DOHH2 (cell line): ENCODE measurements at regions not wholly inside any gene's neighbourhood (a gene's known extent, or its start where the extent isn't known, plus 50 kb on each side); places are given as distances from the start of the nearest gene placed in this dataset.

Source experiments
- H3F3A ChIP-seq: fragments of 200-600 bp; sonication (generic), shearing (Covaris generic); 2 replicates; pipeline ENCODE4 v1.6.0; 2016; ENCODE audit warnings: antibody characterized with exemption, mild to moderate bottlenecking; ENCODE audit not compliant: control insufficient read depth, insufficient read depth
- H3K27ac ChIP-seq: fragments of 200-600 bp; sonication (generic); 2 replicates; pipeline ENCODE4 v1.5.1; 2014; ENCODE audit warnings: low read depth, mild to moderate bottlenecking, low read length, moderate library complexity
- H3K27me3 ChIP-seq: fragments of 200-600 bp; sonication (generic); 2 replicates; pipeline ENCODE4 v1.6.1; 2014; ENCODE audit warnings: mild to moderate bottlenecking, low read length, mixed read lengths; ENCODE audit not compliant: control insufficient read depth
- H3K36me3 ChIP-seq: fragments of 200-600 bp; sonication (generic); 2 replicates; pipeline ENCODE4 v1.6.1; 2014; ENCODE audit warnings: mild to moderate bottlenecking, low read length, moderate library complexity, mixed read lengths; ENCODE audit not compliant: control insufficient read depth
- H3K4me1 ChIP-seq: fragments of 200-600 bp; sonication (generic); 2 replicates; pipeline ENCODE4 v1.6.1; 2014; ENCODE audit warnings: mild to moderate bottlenecking, low read length, mixed read lengths; ENCODE audit not compliant: control insufficient read depth
- H3K4me2 ChIP-seq: fragments of 200-600 bp; sonication (generic); 2 replicates; pipeline ENCODE4 v1.6.0; 2014; ENCODE audit warnings: mild to moderate bottlenecking, low read length, moderate library complexity
- H3K4me3 ChIP-seq: fragments of 200-600 bp; sonication (generic); 2 replicates; pipeline ENCODE4 v1.5.1; 2014; ENCODE audit warnings: mild to moderate bottlenecking, low read length, mixed read lengths
- H3K79me2 ChIP-seq: fragments of 200-600 bp; sonication (generic); 2 replicates; pipeline ENCODE4 v1.6.1; 2014; ENCODE audit warnings: mild to moderate bottlenecking, low read length, mixed read lengths; ENCODE audit not compliant: control insufficient read depth
- H3K9me2 ChIP-seq: fragments of 200-600 bp; sonication (generic); replicated peaks from 2 replicates; pipeline ENCODE4 v1.6.1; 2014; ENCODE audit warnings: mild to moderate bottlenecking, low read length, mixed read lengths; ENCODE audit not compliant: control insufficient read depth
- H3K9me3 ChIP-seq: fragments of 200-600 bp; sonication (generic); 2 replicates; pipeline ENCODE4 v1.6.1; 2014; ENCODE audit warnings: antibody characterized with exemption, low read length, mixed read lengths; ENCODE audit not compliant: control insufficient read depth, insufficient read depth
- H4K20me1 ChIP-seq: fragments of 200-600 bp; sonication (generic); 2 replicates; pipeline ENCODE4 v1.6.0; 2014; ENCODE audit warnings: low read depth, mild to moderate bottlenecking, antibody characterized with exemption, low read length, moderate library complexity; ENCODE audit not compliant: control insufficient read depth, insufficient read depth
- EZH2phosphoT487 ChIP-seq: fragments of 200-600 bp; sonication (generic); IDR thresholded peaks from 2 replicates; pipeline ENCODE4 v1.6.1; 2017; ENCODE audit warnings: borderline replicate concordance, mild to moderate bottlenecking, antibody characterized with exemption, low read length, moderate library complexity, mixed read lengths
- TF ChIP-seq, protein P1 (sequence below): fragments of 200-600 bp; sonication (generic); IDR thresholded peaks from one replicate; pipeline ENCODE4 v1.5.1; 2014; ENCODE audit warnings: antibody characterized with exemption, mild to moderate bottlenecking, low read depth, low read length; ENCODE audit not compliant: poor library complexity, severe bottlenecking

DNA sequence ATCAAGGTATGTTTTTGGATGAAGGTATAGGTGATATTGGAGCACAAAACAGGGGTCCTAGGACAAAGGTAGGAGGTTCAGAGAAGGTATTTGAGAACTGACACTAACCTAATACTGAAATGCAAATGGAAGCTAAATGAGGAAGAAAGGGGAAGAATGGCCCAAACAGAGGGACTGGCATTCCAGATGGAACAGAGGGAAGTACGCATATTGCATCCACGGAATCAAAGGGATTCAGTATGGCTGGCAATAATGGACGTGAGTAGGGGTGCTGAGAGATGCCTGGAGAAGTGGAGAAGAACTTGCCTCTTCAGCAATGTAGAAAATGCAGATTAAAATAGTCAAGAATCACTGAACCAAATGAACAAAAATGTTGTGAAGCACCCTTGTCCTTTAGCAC, 283.5 kb upstream of the DACH1 start:
- no peaks in the 10 kb centered on the region for H3F3A ChIP-seq
- H3K4me2 ChIP-seq = no peak overlapping the region
- no peaks in the 10 kb centered on the region for H3K36me3 ChIP-seq
- no peaks in the 10 kb centered on the region for H3K9me3 ChIP-seq
- TF ChIP-seq, protein P1, sequence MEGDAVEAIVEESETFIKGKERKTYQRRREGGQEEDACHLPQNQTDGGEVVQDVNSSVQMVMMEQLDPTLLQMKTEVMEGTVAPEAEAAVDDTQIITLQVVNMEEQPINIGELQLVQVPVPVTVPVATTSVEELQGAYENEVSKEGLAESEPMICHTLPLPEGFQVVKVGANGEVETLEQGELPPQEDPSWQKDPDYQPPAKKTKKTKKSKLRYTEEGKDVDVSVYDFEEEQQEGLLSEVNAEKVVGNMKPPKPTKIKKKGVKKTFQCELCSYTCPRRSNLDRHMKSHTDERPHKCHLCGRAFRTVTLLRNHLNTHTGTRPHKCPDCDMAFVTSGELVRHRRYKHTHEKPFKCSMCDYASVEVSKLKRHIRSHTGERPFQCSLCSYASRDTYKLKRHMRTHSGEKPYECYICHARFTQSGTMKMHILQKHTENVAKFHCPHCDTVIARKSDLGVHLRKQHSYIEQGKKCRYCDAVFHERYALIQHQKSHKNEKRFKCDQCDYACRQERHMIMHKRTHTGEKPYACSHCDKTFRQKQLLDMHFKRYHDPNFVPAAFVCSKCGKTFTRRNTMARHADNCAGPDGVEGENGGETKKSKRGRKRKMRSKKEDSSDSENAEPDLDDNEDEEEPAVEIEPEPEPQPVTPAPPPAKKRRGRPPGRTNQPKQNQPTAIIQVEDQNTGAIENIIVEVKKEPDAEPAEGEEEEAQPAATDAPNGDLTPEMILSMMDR = no peak
- TF ChIP-seq EZH2phosphoT487 = no peak
- no peaks in the 10 kb centered on the region for H4K20me1 ChIP-seq
- H3K27me3 ChIP-seq = no peaks in the 10 kb centered on the region
- H3K27ac ChIP-seq = no peak overlapping the region
- H3K79me2 ChIP-seq = no peaks in the 10 kb centered on the region
- H3K4me1 ChIP-seq = no peaks in the 10 kb centered on the region
- no peaks in the 10 kb centered on the region for H3K9me2 ChIP-seq
- H3K4me3 ChIP-seq = no peak overlapping the region

DNA sequence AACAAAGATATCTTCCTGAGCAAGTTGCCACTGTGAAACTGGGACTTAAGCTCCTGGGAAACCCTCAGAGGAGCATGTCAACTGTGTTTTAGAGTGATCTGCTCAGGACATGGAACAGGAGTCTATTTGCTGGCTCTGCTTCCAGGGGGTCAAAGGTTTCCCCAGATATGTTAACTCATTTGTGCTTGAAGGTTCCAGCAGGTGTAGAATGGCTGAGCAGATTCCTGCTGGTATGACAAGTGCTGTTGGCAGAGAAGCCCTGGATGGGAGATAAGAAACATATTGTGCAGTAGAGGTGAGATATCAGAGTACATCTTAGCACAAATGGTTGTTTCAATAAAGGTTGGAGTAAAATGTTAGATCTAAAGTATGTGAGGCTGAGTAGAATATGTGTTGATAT, 282.7 kb upstream of the DACH1 start:
- Histone ChIP-seq H3K4me2 (no peak overlapping the region), H3K4me3 (no peak overlapping the region), H4K20me1 (no peaks in the 10 kb centered on the region), H3K27ac (no peak overlapping the region), H3K9me3 (no peaks in the 10 kb centered on the region), H3K36me3 (no peaks in the 10 kb centered on the region), H3K9me2 (no peaks in the 10 kb centered on the region), H3K4me1 (no peaks in the 10 kb centered on the region), H3K27me3 (no peaks in the 10 kb centered on the region), H3F3A (no peaks in the 10 kb centered on the region), H3K79me2 (no peaks in the 10 kb centered on the region)
- TF ChIP-seq, protein P1 = no peak
- TF ChIP-seq EZH2phosphoT487 = no peak

DNA sequence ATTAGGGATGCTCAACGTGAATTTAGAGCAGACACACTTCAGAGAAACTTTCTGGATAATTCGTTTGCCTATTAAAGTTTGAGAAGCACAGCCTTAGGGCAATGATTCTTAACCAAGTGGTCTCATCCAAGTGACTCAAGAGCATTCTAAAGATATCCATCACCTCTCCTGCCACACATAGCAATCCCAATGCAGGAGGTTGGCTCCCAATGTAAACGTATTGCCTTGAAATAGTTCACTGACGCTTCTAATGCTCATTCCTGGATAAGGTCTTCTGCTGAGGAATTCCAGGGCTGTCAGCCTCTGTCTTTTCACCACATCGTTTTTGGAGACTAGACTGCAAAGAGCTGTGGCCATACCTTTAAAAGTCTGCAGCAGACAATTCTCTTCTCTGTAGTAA, 279.8 kb upstream of the DACH1 start:
- no peak overlapping the region for H3K4me2 ChIP-seq
- TF ChIP-seq, protein P1 = no peak
- TF ChIP-seq EZH2phosphoT487 = no peak
- H3K36me3 ChIP-seq = no peaks in the 10 kb centered on the region
- no peaks in the 10 kb centered on the region for H3K9me2 ChIP-seq
- no peaks in the 10 kb centered on the region for H3K4me1 ChIP-seq
- H3K27ac ChIP-seq = no peak overlapping the region
- no peaks in the 10 kb centered on the region for H3K27me3 ChIP-seq
- H3K4me3 ChIP-seq = no peak overlapping the region
- no peaks in the 10 kb centered on the region for H3K9me3 ChIP-seq
- H3K79me2 ChIP-seq = no peaks in the 10 kb centered on the region
- no peaks in the 10 kb centered on the region for H3F3A ChIP-seq
- H4K20me1 ChIP-seq = no peaks in the 10 kb centered on the region

DNA sequence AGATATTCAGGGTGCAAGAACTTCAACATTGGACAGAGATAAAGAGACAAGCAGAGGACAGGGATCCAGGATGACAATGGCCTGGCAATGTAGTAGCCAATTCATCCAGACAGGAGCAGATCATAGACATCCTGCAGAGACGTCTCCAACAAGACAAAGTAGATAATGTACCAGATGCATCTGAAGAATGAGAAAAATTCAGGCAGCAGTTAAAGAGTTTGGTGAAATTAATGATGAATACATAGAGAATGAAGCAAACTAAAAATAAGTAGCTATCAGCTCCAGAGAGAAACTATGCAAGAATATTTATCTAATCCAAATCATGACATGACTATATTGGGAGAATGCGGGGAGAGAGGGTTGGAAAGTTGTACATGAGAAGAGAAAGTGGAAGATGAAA, 278.4 kb upstream of the DACH1 start:
- TF ChIP-seq, protein P1 = no peak
- TF ChIP-seq EZH2phosphoT487 = no peak
- no peak overlapping the region for H3K27ac ChIP-seq

More for the DNA sequence above, 278.4 kb upstream of the DACH1 start:
- no peak overlapping the region for H3K4me3 ChIP-seq
- H4K20me1 ChIP-seq = no peaks in the 10 kb centered on the region
- H3K9me2 ChIP-seq = no peaks in the 10 kb centered on the region
- H3K4me1 ChIP-seq = no peaks in the 10 kb centered on the region
- no peak overlapping the region for H3K4me2 ChIP-seq
- H3F3A ChIP-seq = no peaks in the 10 kb centered on the region
- no peaks in the 10 kb centered on the region for H3K9me3 ChIP-seq
- H3K27me3 ChIP-seq = no peaks in the 10 kb centered on the region
- H3K79me2 ChIP-seq = no peaks in the 10 kb centered on the region
- no peaks in the 10 kb centered on the region for H3K36me3 ChIP-seq
